Type B pancreatic cell (in vitro differentiated cells): ENCODE measurements at regions not wholly inside any gene's neighbourhood (a gene's known extent, or its start where the extent isn't known, plus 50 kb on each side); places are given as distances from the start of the nearest gene placed in this dataset.

Experiments used
- DNase-seq: peaks from one replicate; pipeline ENCODE4 v3.0.0; 2021; ENCODE audit warnings: mixed read lengths; ENCODE audit not compliant: unreplicated experiment; ENCODE audit errors: extremely low spot score
- H3K27ac Mint-ChIP-seq: 2 replicates; pipeline ENCODE4 v1.8.0; 2021; ENCODE audit warnings: mild to moderate bottlenecking, mixed read lengths
- H3K27me3 Mint-ChIP-seq: 2 replicates; pipeline ENCODE4 v1.8.0; 2021; ENCODE audit warnings: mixed read lengths
- H3K36me3 Mint-ChIP-seq: 2 replicates; pipeline ENCODE4 v1.8.0; 2021; ENCODE audit warnings: mixed read lengths
- H3K4me1 Mint-ChIP-seq: one replicate; pipeline ENCODE4 v1.8.0; 2021; ENCODE audit warnings: mixed read lengths; ENCODE audit not compliant: unreplicated experiment
- H3K4me3 Mint-ChIP-seq: 2 replicates; pipeline ENCODE4 v1.8.0; 2021; ENCODE audit warnings: mild to moderate bottlenecking, mixed read lengths
- H3K9me3 Mint-ChIP-seq: 2 replicates; pipeline ENCODE4 v1.8.0; 2021; ENCODE audit warnings: mixed read lengths
- CTCF ChIP-seq: fragments of 200-600 bp; sonication (generic); conservative IDR thresholded peaks from 2 replicates; pipeline ENCODE4 v1.5.0; 2021; ENCODE audit warnings: antibody characterized with exemption, mild to moderate bottlenecking

GRCh38 chr14:80390906-80391305 is 179.6 kb upstream of the DIO2 start:
- Mint-ChIP-seq H3K4me1 (peaks cover 4% of the 10 kb centered on the region), H3K36me3 (no peaks in the 10 kb centered on the region), H3K27ac (peak overlapping the region; percentile 79), H3K4me3 (no peak overlapping the region), H3K27me3 (no peaks in the 10 kb centered on the region), H3K9me3 (peaks cover 4% of the 10 kb centered on the region)
- no peak for DNase-seq
- no peak for TF ChIP-seq CTCF

DNA sequence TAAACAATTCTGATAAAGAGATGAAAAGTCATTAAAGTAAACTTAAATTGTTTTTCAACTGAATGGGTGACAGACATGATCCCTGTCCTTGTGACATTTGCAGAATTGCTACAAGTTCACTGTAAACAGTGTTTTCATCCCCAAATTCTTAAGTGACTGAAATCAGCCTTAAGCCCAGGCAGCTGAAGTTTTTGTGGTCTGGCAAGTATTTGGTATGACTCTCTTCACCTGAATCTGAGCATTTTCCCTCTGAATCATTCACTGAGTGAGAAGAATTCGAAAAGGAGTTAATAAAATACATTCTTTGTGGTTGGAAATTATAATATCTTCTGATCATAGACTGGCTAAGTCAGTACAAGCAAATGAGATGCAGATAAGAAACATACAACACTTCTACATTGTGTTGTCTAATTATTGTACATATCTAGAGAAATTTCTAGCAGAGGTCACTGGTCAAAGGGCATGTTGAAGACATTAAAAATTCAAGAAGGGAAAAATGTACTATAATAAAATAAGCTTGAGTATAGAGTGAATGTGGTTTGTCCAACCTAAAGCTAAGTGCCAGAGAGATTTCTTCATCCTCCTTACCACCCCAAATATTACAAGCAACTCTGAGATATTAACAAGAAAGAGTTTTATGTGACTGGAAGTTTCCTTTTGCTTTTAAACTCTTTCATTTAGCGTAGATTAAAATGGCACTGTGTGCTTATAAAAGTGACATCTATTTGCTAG is 177.8 kb upstream of the DIO2 start:
- no peak for TF ChIP-seq CTCF
- H3K27ac Mint-ChIP-seq, result no peak overlapping the region

DNA sequence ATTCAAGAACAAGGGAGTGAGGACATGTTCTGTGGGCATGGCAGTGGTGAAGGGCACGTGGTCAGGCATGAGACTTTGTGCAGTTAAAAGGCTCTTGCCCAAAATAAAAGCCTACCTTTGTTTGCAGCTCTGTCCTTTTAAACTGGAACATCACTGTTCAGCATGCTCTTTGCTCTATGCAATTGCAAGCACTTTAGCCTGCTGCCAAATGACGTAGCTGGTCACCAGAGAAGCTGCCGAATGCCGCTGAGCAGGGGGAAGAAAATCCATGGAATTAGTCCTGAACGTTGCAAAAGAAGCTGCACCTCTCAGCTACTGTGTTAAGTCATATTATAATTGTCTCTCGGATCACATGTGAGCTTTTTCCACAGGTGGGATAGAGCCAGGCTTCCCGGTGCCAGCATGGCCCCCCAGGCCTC is 176.3 kb upstream of the DIO2 start:
- Mint-ChIP-seq H3K27me3 (no peaks in the 10 kb centered on the region), H3K4me1 (no peaks in the 10 kb centered on the region), H3K4me3 (no peak overlapping the region), H3K27ac (no peak overlapping the region), H3K9me3 (peaks cover 4% of the 10 kb centered on the region), H3K36me3 (no peaks in the 10 kb centered on the region)
- no peak for DNase-seq
- TF ChIP-seq CTCF, result no peak

More for the DNA sequence above, 177.8 kb upstream of the DIO2 start:
- Mint-ChIP-seq H3K4me1 (peaks cover 2% of the 10 kb centered on the region), H3K27me3 (no peaks in the 10 kb centered on the region), H3K36me3 (no peaks in the 10 kb centered on the region), H3K9me3 (peaks cover 4% of the 10 kb centered on the region), H3K4me3 (no peak overlapping the region)
- DNase-seq, result no peak

DNA sequence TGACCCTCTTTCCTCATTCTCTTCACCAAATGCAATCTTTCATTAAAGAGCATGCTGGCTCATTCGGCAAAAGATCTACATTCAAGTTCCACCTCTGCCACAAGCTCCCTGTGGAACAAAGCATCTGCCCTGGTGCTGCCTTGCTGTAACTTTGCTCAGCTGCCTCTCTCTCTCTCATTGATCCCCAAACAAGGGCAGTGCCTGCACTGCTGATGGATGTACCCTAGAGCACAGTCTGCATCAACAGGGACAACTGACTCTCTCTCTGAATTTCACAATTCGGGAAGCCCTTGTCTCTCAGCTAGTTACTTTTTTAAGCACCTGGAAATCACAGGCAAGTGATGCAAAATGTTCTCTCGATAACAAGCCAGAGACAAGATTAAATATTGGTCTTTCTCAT is 174.0 kb upstream of the DIO2 start:
- Mint-ChIP-seq H3K27ac (no peak overlapping the region), H3K4me3 (no peak overlapping the region), H3K36me3 (no peaks in the 10 kb centered on the region), H3K9me3 (peaks cover under 1% of the 10 kb centered on the region), H3K4me1 (no peaks in the 10 kb centered on the region), H3K27me3 (no peaks in the 10 kb centered on the region)
- TF ChIP-seq CTCF, result no peak
- DNase-seq, result no peak

- Mint-ChIP-seq H3K9me3 (no peaks in the 10 kb centered on the region), H3K27ac (peak overlapping the region; percentile 54), H3K27me3 (no peaks in the 10 kb centered on the region), H3K36me3 (no peaks in the 10 kb centered on the region), H3K4me3 (no peak overlapping the region), H3K4me1 (no peaks in the 10 kb centered on the region)
- TF ChIP-seq CTCF, result no peak
- no peak for DNase-seq
These were observed 171.9 kb upstream of the DIO2 start for GRCh38 chr14:80383223-80383622.
